ENCODE measurements at regions not wholly inside any gene's neighbourhood (a gene's known extent, or its start where the extent isn't known, plus 50 kb on each side); places are given as distances from the start of the nearest gene placed in this dataset.
A peak's percentile ranks its signal among the peaks of the same experiment; 100 is the strongest.

- 62 to 65% methylated on average over 2 of the region's 2 CpGs for WGBS, 2 donors
- H3K27ac ChIP-seq (ENCODE audit: low read depth in 2 of 2, low read length in 1 of 2), result no peak overlapping the region
- no peak overlapping the region for H3K4me3 ChIP-seq (ENCODE audit: low read depth in 1 of 2, low read length in 2 of 2)
- no peaks in the 10 kb centered on the region for H3K36me3 ChIP-seq (ENCODE audit: control insufficient read depth in 2 of 2, insufficient read depth in 2 of 2, low read length in 1 of 2)
- H3K27me3 ChIP-seq (ENCODE audit: control insufficient read depth in 1 of 2, insufficient read depth in 2 of 2, low read length in 2 of 2), result no peaks in the 10 kb centered on the region
- no peaks in the 10 kb centered on the region for H3K9me3 ChIP-seq (ENCODE audit: control insufficient read depth in 2 of 2, insufficient read depth in 1 of 2, low read depth in 1 of 2, low read length in 1 of 2)
- peaks cover 0 to 4% of the 10 kb centered on the region in 2 donors for H3K4me1 ChIP-seq (ENCODE audit: control insufficient read depth in 2 of 2, insufficient read depth in 2 of 2, low read length in 1 of 2)
Observed at GRCh38 chr10:76679030-76679429, 958.6 kb downstream of the KCNMA1 start.

- peak overlapping the region; percentile 71 to 74 for H3K27ac ChIP-seq (ENCODE audit: low read depth in 2 of 2, low read length in 1 of 2)
- H3K4me3 ChIP-seq (ENCODE audit: low read depth in 1 of 2, low read length in 2 of 2), result no peak overlapping the region
- no peaks in the 10 kb centered on the region for H3K36me3 ChIP-seq (ENCODE audit: control insufficient read depth in 2 of 2, insufficient read depth in 2 of 2, low read length in 1 of 2)
- peaks cover 0 to 4% of the 10 kb centered on the region in 2 donors for H3K4me1 ChIP-seq (ENCODE audit: control insufficient read depth in 2 of 2, insufficient read depth in 2 of 2, low read length in 1 of 2)
- no peaks in the 10 kb centered on the region for H3K9me3 ChIP-seq (ENCODE audit: control insufficient read depth in 2 of 2, insufficient read depth in 1 of 2, low read depth in 1 of 2, low read length in 1 of 2)
- no peaks in the 10 kb centered on the region for H3K27me3 ChIP-seq (ENCODE audit: control insufficient read depth in 1 of 2, insufficient read depth in 2 of 2, low read length in 2 of 2)
- 27 to 52% methylated on average over 4 of the region's 4 CpGs for WGBS, 2 donors
Observed at GRCh38 chr10:76675951-76676587, 961.5 kb downstream of the KCNMA1 start.

- Histone ChIP-seq H3K27ac (ENCODE audit: low read depth in 2 of 2, low read length in 1 of 2) (peak overlapping the region; percentile 71 to 74), H3K4me1 (ENCODE audit: control insufficient read depth in 2 of 2, insufficient read depth in 2 of 2, low read length in 1 of 2) (peaks cover 0 to 4% of the 10 kb centered on the region in 2 donors), H3K36me3 (ENCODE audit: control insufficient read depth in 2 of 2, insufficient read depth in 2 of 2, low read length in 1 of 2) (no peaks in the 10 kb centered on the region), H3K27me3 (ENCODE audit: control insufficient read depth in 1 of 2, insufficient read depth in 2 of 2, low read length in 2 of 2) (no peaks in the 10 kb centered on the region), H3K4me3 (ENCODE audit: low read depth in 1 of 2, low read length in 2 of 2) (no peak overlapping the region), H3K9me3 (ENCODE audit: control insufficient read depth in 2 of 2, insufficient read depth in 1 of 2, low read depth in 1 of 2, low read length in 1 of 2) (no peaks in the 10 kb centered on the region)
- WGBS, 2 donors, result 44 to 51% methylated on average over 3 of the region's 3 CpGs
Observed at GRCh38 chr10:76675561-76675950, 962.1 kb downstream of the KCNMA1 start.

- no peaks in the 10 kb centered on the region for H3K9me3 ChIP-seq (ENCODE audit: control insufficient read depth in 2 of 2, insufficient read depth in 1 of 2, low read depth in 1 of 2, low read length in 1 of 2)
- H3K27ac ChIP-seq (ENCODE audit: low read depth in 2 of 2, low read length in 1 of 2), result no peak overlapping the region
- H3K4me3 ChIP-seq (ENCODE audit: low read depth in 1 of 2, low read length in 2 of 2), result no peak overlapping the region
- H3K36me3 ChIP-seq (ENCODE audit: control insufficient read depth in 2 of 2, insufficient read depth in 2 of 2, low read length in 1 of 2), result no peaks in the 10 kb centered on the region
- 51 to 64% methylated on average over 4 of the region's 4 CpGs for WGBS, 2 donors
- H3K27me3 ChIP-seq (ENCODE audit: control insufficient read depth in 1 of 2, insufficient read depth in 2 of 2, low read length in 2 of 2), result no peaks in the 10 kb centered on the region
- no peaks in the 10 kb centered on the region for H3K4me1 ChIP-seq (ENCODE audit: control insufficient read depth in 2 of 2, insufficient read depth in 2 of 2, low read length in 1 of 2)
Observed at GRCh38 chr10:76667408-76668370, 969.9 kb downstream of the KCNMA1 start.

- Histone ChIP-seq H3K4me3 (ENCODE audit: low read depth in 1 of 2, low read length in 2 of 2) (no peak overlapping the region), H3K36me3 (ENCODE audit: control insufficient read depth in 2 of 2, insufficient read depth in 2 of 2, low read length in 1 of 2) (no peaks in the 10 kb centered on the region), H3K4me1 (ENCODE audit: control insufficient read depth in 2 of 2, insufficient read depth in 2 of 2, low read length in 1 of 2) (no peaks in the 10 kb centered on the region), H3K27ac (ENCODE audit: low read depth in 2 of 2, low read length in 1 of 2) (no peak overlapping the region), H3K9me3 (ENCODE audit: control insufficient read depth in 2 of 2, insufficient read depth in 1 of 2, low read depth in 1 of 2, low read length in 1 of 2) (no peaks in the 10 kb centered on the region), H3K27me3 (ENCODE audit: control insufficient read depth in 1 of 2, insufficient read depth in 2 of 2, low read length in 2 of 2) (no peaks in the 10 kb centered on the region)
- 70 to 81% methylated on average over 1 of the region's 1 CpG for WGBS, 2 donors
Observed at GRCh38 chr10:76666891-76667290, 970.7 kb downstream of the KCNMA1 start.

GRCh38 chr10:76665029-76665428, 972.6 kb downstream of the KCNMA1 start:
- H3K36me3 ChIP-seq (ENCODE audit: control insufficient read depth in 2 of 2, insufficient read depth in 2 of 2, low read length in 1 of 2), result no peaks in the 10 kb centered on the region
- H3K27me3 ChIP-seq (ENCODE audit: control insufficient read depth in 1 of 2, insufficient read depth in 2 of 2, low read length in 2 of 2), result no peaks in the 10 kb centered on the region
- no peak overlapping the region for H3K4me3 ChIP-seq (ENCODE audit: low read depth in 1 of 2, low read length in 2 of 2)
- no peak overlapping the region for H3K27ac ChIP-seq (ENCODE audit: low read depth in 2 of 2, low read length in 1 of 2)
- WGBS, 2 donors, result 93 to 94% methylated on average over 4 of the region's 4 CpGs
- no peaks in the 10 kb centered on the region for H3K9me3 ChIP-seq (ENCODE audit: control insufficient read depth in 2 of 2, insufficient read depth in 1 of 2, low read depth in 1 of 2, low read length in 1 of 2)
- H3K4me1 ChIP-seq (ENCODE audit: control insufficient read depth in 2 of 2, insufficient read depth in 2 of 2, low read length in 1 of 2), result no peaks in the 10 kb centered on the region

- H3K9me3 ChIP-seq (ENCODE audit: control insufficient read depth in 2 of 2, insufficient read depth in 1 of 2, low read depth in 1 of 2, low read length in 1 of 2), result no peaks in the 10 kb centered on the region
- H3K4me3 ChIP-seq (ENCODE audit: low read depth in 1 of 2, low read length in 2 of 2), result no peak overlapping the region
- no peaks in the 10 kb centered on the region for H3K27me3 ChIP-seq (ENCODE audit: control insufficient read depth in 1 of 2, insufficient read depth in 2 of 2, low read length in 2 of 2)
- H3K27ac ChIP-seq (ENCODE audit: low read depth in 2 of 2, low read length in 1 of 2), result no peak overlapping the region
- H3K4me1 ChIP-seq (ENCODE audit: control insufficient read depth in 2 of 2, insufficient read depth in 2 of 2, low read length in 1 of 2), result no peaks in the 10 kb centered on the region
- no peaks in the 10 kb centered on the region for H3K36me3 ChIP-seq (ENCODE audit: control insufficient read depth in 2 of 2, insufficient read depth in 2 of 2, low read length in 1 of 2)
Observed at GRCh38 chr10:76657337-76658012, 980.1 kb downstream of the KCNMA1 start.

- no peak overlapping the region for H3K27ac ChIP-seq (ENCODE audit: low read depth in 2 of 2, low read length in 1 of 2)
- 75 to 82% methylated on average over 4 of the region's 4 CpGs for WGBS, 2 donors
- no peaks in the 10 kb centered on the region for H3K36me3 ChIP-seq (ENCODE audit: control insufficient read depth in 2 of 2, insufficient read depth in 2 of 2, low read length in 1 of 2)
- no peaks in the 10 kb centered on the region for H3K27me3 ChIP-seq (ENCODE audit: control insufficient read depth in 1 of 2, insufficient read depth in 2 of 2, low read length in 2 of 2)
- no peaks in the 10 kb centered on the region for H3K9me3 ChIP-seq (ENCODE audit: control insufficient read depth in 2 of 2, insufficient read depth in 1 of 2, low read depth in 1 of 2, low read length in 1 of 2)
- H3K4me1 ChIP-seq (ENCODE audit: control insufficient read depth in 2 of 2, insufficient read depth in 2 of 2, low read length in 1 of 2), result no peaks in the 10 kb centered on the region
- no peak overlapping the region for H3K4me3 ChIP-seq (ENCODE audit: low read depth in 1 of 2, low read length in 2 of 2)
Observed at GRCh38 chr10:76651154-76651553, 986.5 kb downstream of the KCNMA1 start.

- H3K27me3 ChIP-seq (ENCODE audit: control insufficient read depth in 1 of 2, insufficient read depth in 2 of 2, low read length in 2 of 2), result no peaks in the 10 kb centered on the region
- no peak overlapping the region for H3K4me3 ChIP-seq (ENCODE audit: low read depth in 1 of 2, low read length in 2 of 2)
- no peaks in the 10 kb centered on the region for H3K9me3 ChIP-seq (ENCODE audit: control insufficient read depth in 2 of 2, insufficient read depth in 1 of 2, low read depth in 1 of 2, low read length in 1 of 2)
- H3K36me3 ChIP-seq (ENCODE audit: control insufficient read depth in 2 of 2, insufficient read depth in 2 of 2, low read length in 1 of 2), result no peaks in the 10 kb centered on the region
- H3K27ac ChIP-seq (ENCODE audit: low read depth in 2 of 2, low read length in 1 of 2), result no peak overlapping the region
- WGBS, 2 donors, result 52 to 61% methylated on average over 3 of the region's 3 CpGs
- H3K4me1 ChIP-seq (ENCODE audit: control insufficient read depth in 2 of 2, insufficient read depth in 2 of 2, low read length in 1 of 2), result no peaks in the 10 kb centered on the region
Observed at GRCh38 chr10:76649723-76650127, 987.9 kb downstream of the KCNMA1 start.
